IPS DF 6.9 (cell line): ENCODE measurements at regions not wholly inside any gene's neighbourhood (a gene's known extent, or its start where the extent isn't known, plus 50 kb on each side); places are given as distances from the start of the nearest gene placed in this dataset.

Source experiments
- DNase-seq: peaks from one replicate; pipeline ENCODE4 v3.0.0-alpha.2; 2013; ENCODE audit warnings: low read depth, low spot score
- H3K27ac ChIP-seq: one replicate; pipeline ENCODE4 v1.5.1; 2013; ENCODE audit warnings: low read length, control low read depth
- H3K27me3 ChIP-seq: 2 replicates; pipeline ENCODE4 v1.6.1; 2013; ENCODE audit warnings: mild to moderate bottlenecking, low read length; ENCODE audit not compliant: control insufficient read depth, insufficient read depth
- H3K36me3 ChIP-seq: 2 replicates; pipeline ENCODE4 v1.6.1; 2013; ENCODE audit warnings: low read length; ENCODE audit not compliant: control insufficient read depth, insufficient read depth
- H3K4me1 ChIP-seq: 2 replicates; pipeline ENCODE4 v1.6.1; 2013; ENCODE audit warnings: low read length; ENCODE audit not compliant: control insufficient read depth, insufficient read depth
- H3K4me3 ChIP-seq: 2 replicates; pipeline ENCODE4 v1.5.1; 2013; ENCODE audit warnings: mild to moderate bottlenecking, low read length
- H3K9me3 ChIP-seq: 2 replicates; pipeline ENCODE4 v1.6.1; 2013; ENCODE audit warnings: low read length, inconsistent platforms; ENCODE audit not compliant: control insufficient read depth, insufficient read depth
- WGBS: extraction: QIAGEN DNeasy Blood & Tissue Kit; methylation state at CpG from one replicate; pipeline ENCODE4 v1.1.7; 2013; ENCODE audit warnings: mixed read lengths, missing lambda C conversion rate; ENCODE audit not compliant: insufficient read length, insufficient coverage; 5-methylcytosine and 5-hydroxymethylcytosine counted together

GRCh38 chr6:147735924-147736323, 227.4 kb downstream of the SAMD5 start:
- DNase-seq, result no peak
- no peaks in the 10 kb centered on the region for H3K4me1 ChIP-seq
- no peak overlapping the region for H3K27ac ChIP-seq
- no peaks in the 10 kb centered on the region for H3K36me3 ChIP-seq
- no CpG with 5 or more reads among the region's 3 CpGs for WGBS
- no peaks in the 10 kb centered on the region for H3K27me3 ChIP-seq
- H3K9me3 ChIP-seq, result no peaks in the 10 kb centered on the region
- no peak overlapping the region for H3K4me3 ChIP-seq

- no peak overlapping the region for H3K4me3 ChIP-seq
- WGBS, result no CpG with 5 or more reads among the region's 5 CpGs
- no peak for DNase-seq
- H3K4me1 ChIP-seq, result no peaks in the 10 kb centered on the region
- no peak overlapping the region for H3K27ac ChIP-seq
- H3K27me3 ChIP-seq, result no peaks in the 10 kb centered on the region
- no peaks in the 10 kb centered on the region for H3K9me3 ChIP-seq
- no peaks in the 10 kb centered on the region for H3K36me3 ChIP-seq
These were observed 228.6 kb downstream of the SAMD5 start for GRCh38 chr6:147737115-147737514.

GRCh38 chr6:147738099-147738498, 229.6 kb downstream of the SAMD5 start:
- no peak overlapping the region for H3K4me3 ChIP-seq
- WGBS, result no CpG with 5 or more reads among the region's 8 CpGs
- DNase-seq, result no peak
- H3K4me1 ChIP-seq, result no peaks in the 10 kb centered on the region
- H3K27me3 ChIP-seq, result no peaks in the 10 kb centered on the region
- no peaks in the 10 kb centered on the region for H3K36me3 ChIP-seq
- H3K27ac ChIP-seq, result no peak overlapping the region
- no peaks in the 10 kb centered on the region for H3K9me3 ChIP-seq

- Histone ChIP-seq H3K27me3 (no peaks in the 10 kb centered on the region), H3K27ac (no peak overlapping the region), H3K9me3 (no peaks in the 10 kb centered on the region), H3K4me3 (no peak overlapping the region), H3K4me1 (no peaks in the 10 kb centered on the region), H3K36me3 (no peaks in the 10 kb centered on the region)
- DNase-seq, result no peak
- no CpG with 5 or more reads among the region's 3 CpGs for WGBS
These were observed 230.1 kb downstream of the SAMD5 start for GRCh38 chr6:147738516-147739162.

- Histone ChIP-seq H3K36me3 (no peaks in the 10 kb centered on the region), H3K27me3 (no peaks in the 10 kb centered on the region), H3K27ac (no peak overlapping the region), H3K4me1 (no peaks in the 10 kb centered on the region), H3K4me3 (no peak overlapping the region), H3K9me3 (no peaks in the 10 kb centered on the region)
- DNase-seq, result no peak
- WGBS, result no CpG with 5 or more reads among the region's 3 CpGs
These were observed 231.8 kb downstream of the SAMD5 start for GRCh38 chr6:147740326-147740725.

- H3K27me3 ChIP-seq, result no peaks in the 10 kb centered on the region
- H3K9me3 ChIP-seq, result no peaks in the 10 kb centered on the region
- H3K4me3 ChIP-seq, result no peak overlapping the region
- no CpG with 5 or more reads among the region's 3 CpGs for WGBS
- H3K36me3 ChIP-seq, result no peaks in the 10 kb centered on the region
- no peaks in the 10 kb centered on the region for H3K4me1 ChIP-seq
- DNase-seq, result no peak
- H3K27ac ChIP-seq, result no peak overlapping the region
These were observed 232.4 kb downstream of the SAMD5 start for GRCh38 chr6:147740916-147741315.

GRCh38 chr6:147741389-147741788, 232.9 kb downstream of the SAMD5 start:
- no peaks in the 10 kb centered on the region for H3K9me3 ChIP-seq
- no peaks in the 10 kb centered on the region for H3K36me3 ChIP-seq
- no peak for DNase-seq
- H3K27me3 ChIP-seq, result no peaks in the 10 kb centered on the region
- no peaks in the 10 kb centered on the region for H3K4me1 ChIP-seq
- H3K4me3 ChIP-seq, result no peak overlapping the region
- no peak overlapping the region for H3K27ac ChIP-seq
- no CpG with 5 or more reads among the region's 9 CpGs for WGBS

- Histone ChIP-seq H3K4me3 (no peak overlapping the region), H3K27ac (no peak overlapping the region), H3K4me1 (no peaks in the 10 kb centered on the region), H3K9me3 (no peaks in the 10 kb centered on the region), H3K27me3 (no peaks in the 10 kb centered on the region), H3K36me3 (no peaks in the 10 kb centered on the region)
- no CpG with 5 or more reads among the region's 3 CpGs for WGBS
- no peak for DNase-seq
These were observed 233.9 kb downstream of the SAMD5 start for GRCh38 chr6:147742440-147742839.

GRCh38 chr6:147744012-147744411, 235.5 kb downstream of the SAMD5 start:
- H3K27ac ChIP-seq, result no peak overlapping the region
- no peaks in the 10 kb centered on the region for H3K27me3 ChIP-seq
- no peak overlapping the region for H3K4me3 ChIP-seq
- DNase-seq, result no peak
- WGBS, result no CpG with 5 or more reads among the region's 1 CpG
- H3K9me3 ChIP-seq, result no peaks in the 10 kb centered on the region
- H3K36me3 ChIP-seq, result no peaks in the 10 kb centered on the region
- H3K4me1 ChIP-seq, result no peaks in the 10 kb centered on the region

- WGBS, result 100% methylated on average over 1 of the region's 5 CpGs
- Histone ChIP-seq H3K9me3 (no peaks in the 10 kb centered on the region), H3K36me3 (no peaks in the 10 kb centered on the region), H3K4me1 (no peaks in the 10 kb centered on the region), H3K4me3 (no peak overlapping the region), H3K27ac (no peak overlapping the region), H3K27me3 (no peaks in the 10 kb centered on the region)
- DNase-seq, result no peak
These were observed 240.8 kb downstream of the SAMD5 start for GRCh38 chr6:147749331-147749730.

GRCh38 chr6:147750413-147750812, 241.9 kb downstream of the SAMD5 start:
- no CpG with 5 or more reads among the region's 4 CpGs for WGBS
- Histone ChIP-seq H3K9me3 (no peaks in the 10 kb centered on the region), H3K27me3 (no peaks in the 10 kb centered on the region), H3K36me3 (no peaks in the 10 kb centered on the region), H3K27ac (no peak overlapping the region), H3K4me1 (no peaks in the 10 kb centered on the region), H3K4me3 (no peak overlapping the region)
- DNase-seq, result no peak
